ENCODE measurements at regions not wholly inside any gene's neighbourhood (a gene's known extent, or its start where the extent isn't known, plus 50 kb on each side); places are given as distances from the start of the nearest gene placed in this dataset.

DNA sequence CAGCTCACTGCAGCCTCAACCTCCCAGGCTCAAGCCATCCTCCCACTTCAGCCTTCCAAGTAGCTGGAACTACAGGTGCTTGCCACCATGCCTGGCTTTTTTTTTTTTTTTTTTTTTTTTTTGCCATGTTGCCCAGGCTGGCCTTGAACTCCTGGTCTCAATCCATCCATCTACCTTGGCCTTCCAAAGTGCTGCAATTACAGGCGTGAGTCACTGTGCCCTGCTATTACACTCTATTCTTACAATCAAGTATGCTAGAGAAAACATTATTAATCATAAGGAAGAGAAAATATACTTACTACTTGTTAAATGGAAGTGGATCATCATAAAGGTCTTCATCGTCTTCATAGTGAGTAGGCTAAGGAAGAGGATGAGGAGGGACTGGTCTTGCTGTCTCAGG lies 93.3 kb upstream of the DOCK9 start:
- Histone ChIP-seq H3K4me3 (ENCODE audit: low read depth in 1 of 2, low read length in 1 of 2) (no peak overlapping the region), H3K9me3 (no peaks in the 10 kb centered on the region), H3K4me1 (ENCODE audit: control insufficient read depth in 1 of 2, insufficient read depth in 1 of 2, low read depth in 1 of 2, low read length in 1 of 2) (no peaks in the 10 kb centered on the region), H3K36me3 (no peaks in the 10 kb centered on the region), H3K27me3 (peaks cover 82% of the 10 kb centered on the region), H3K27ac (no peak overlapping the region)
- TF ChIP-seq CTCF (IDR thresholded peaks at IDR 0.05) = no peak

- Histone ChIP-seq H3K27ac (no peak overlapping the region), H3K27me3 (peaks cover 82% of the 10 kb centered on the region), H3K4me3 (ENCODE audit: low read depth in 1 of 2, low read length in 1 of 2) (no peak overlapping the region), H3K36me3 (no peaks in the 10 kb centered on the region), H3K4me1 (ENCODE audit: control insufficient read depth in 1 of 2, insufficient read depth in 1 of 2, low read depth in 1 of 2, low read length in 1 of 2) (no peaks in the 10 kb centered on the region), H3K9me3 (no peaks in the 10 kb centered on the region)
- no peak for TF ChIP-seq CTCF (IDR thresholded peaks at IDR 0.05)
Observed at GRCh38 chr13:99071666-99072065, 93.8 kb upstream of the DOCK9 start.

DNA sequence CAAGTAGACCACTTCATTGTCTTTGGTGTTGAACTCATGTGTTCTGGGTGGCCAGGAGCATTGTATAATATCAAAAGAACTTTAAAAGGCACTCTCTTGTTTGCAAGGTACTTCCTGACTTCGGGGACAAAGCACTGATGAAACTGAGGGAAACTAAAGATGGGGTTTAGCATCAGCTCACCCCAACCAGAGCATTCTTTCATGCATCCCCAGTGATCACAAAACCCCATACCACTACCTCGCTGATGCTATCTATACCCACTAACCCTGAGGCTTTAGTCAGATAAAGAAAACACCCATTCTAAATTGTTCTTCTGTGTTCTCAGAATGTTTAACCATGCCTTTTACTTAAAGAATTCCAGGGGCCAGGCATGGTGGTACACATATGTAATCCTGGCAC lies 94.5 kb upstream of the DOCK9 start:
- no peaks in the 10 kb centered on the region for H3K36me3 ChIP-seq
- H3K27me3 ChIP-seq = peaks cover 82% of the 10 kb centered on the region
- no peak for TF ChIP-seq CTCF (IDR thresholded peaks at IDR 0.05)
- H3K4me1 ChIP-seq (ENCODE audit: control insufficient read depth in 1 of 2, insufficient read depth in 1 of 2, low read depth in 1 of 2, low read length in 1 of 2) = no peaks in the 10 kb centered on the region
- no peaks in the 10 kb centered on the region for H3K9me3 ChIP-seq
- no peak overlapping the region for H3K27ac ChIP-seq
- no peak overlapping the region for H3K4me3 ChIP-seq (ENCODE audit: low read depth in 1 of 2, low read length in 1 of 2)

GRCh38 chr13:99072941-99073340 lies 95.1 kb upstream of the DOCK9 start:
- H3K4me1 ChIP-seq (ENCODE audit: control insufficient read depth in 1 of 2, insufficient read depth in 1 of 2, low read depth in 1 of 2, low read length in 1 of 2) = no peaks in the 10 kb centered on the region
- H3K9me3 ChIP-seq = no peaks in the 10 kb centered on the region
- H3K27me3 ChIP-seq = peaks cover 82% of the 10 kb centered on the region
- H3K4me3 ChIP-seq (ENCODE audit: low read depth in 1 of 2, low read length in 1 of 2) = no peak overlapping the region
- TF ChIP-seq CTCF (IDR thresholded peaks at IDR 0.05) = no peak
- H3K27ac ChIP-seq = no peak overlapping the region
- no peaks in the 10 kb centered on the region for H3K36me3 ChIP-seq

DNA sequence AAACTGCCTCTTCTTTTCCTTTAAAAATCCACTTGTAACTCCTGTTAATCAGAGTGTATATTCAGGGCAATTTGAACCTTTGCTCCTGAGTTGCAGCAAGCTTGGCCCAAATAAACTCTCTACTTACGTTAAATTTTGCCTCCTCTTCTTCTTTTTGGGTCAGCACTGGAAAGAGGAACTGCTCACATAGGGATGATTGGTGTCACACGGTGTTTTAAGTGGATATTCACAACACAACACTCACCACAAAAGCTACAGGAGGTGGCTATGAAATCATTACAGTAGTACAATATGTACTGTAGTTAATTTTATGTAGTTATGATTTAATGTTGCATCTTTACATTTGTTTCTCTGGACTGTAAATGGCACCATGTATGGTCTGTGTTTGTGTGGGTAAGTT lies 96.8 kb upstream of the DOCK9 start:
- Histone ChIP-seq H3K27me3 (peaks cover 82% of the 10 kb centered on the region), H3K36me3 (no peaks in the 10 kb centered on the region), H3K9me3 (no peaks in the 10 kb centered on the region), H3K27ac (no peak overlapping the region), H3K4me1 (ENCODE audit: control insufficient read depth in 1 of 2, insufficient read depth in 1 of 2, low read depth in 1 of 2, low read length in 1 of 2) (no peaks in the 10 kb centered on the region), H3K4me3 (ENCODE audit: low read depth in 1 of 2, low read length in 1 of 2) (no peak overlapping the region)
- no peak for TF ChIP-seq CTCF (IDR thresholded peaks at IDR 0.05)
